GM12878 (cell line): ENCODE measurements at regions not wholly inside any gene's neighbourhood (a gene's known extent, or its start where the extent isn't known, plus 50 kb on each side); places are given as distances from the start of the nearest gene placed in this dataset.
"Not testable (repeated sequence)": the region's sequence is repeated elsewhere in the genome, so short reads cannot be mapped to it uniquely, and the experiment has no call there.

ENCODE experiments used
- ATAC-seq: fragments of 200-7000 bp; cut with Tn5 transposase; 3 replicates; pipeline ENCODE4 v1.9.1; 2020; ENCODE audit warnings: mild to moderate bottlenecking, moderate library complexity
- BruUV-seq: library from RNA; stranded (reverse); fragments of 400-500 nt; replicated peaks from 2 replicates; lab custom pipeline; 2021; lab: Mats Ljungman, UMichigan
- CTCF ChIA-PET: fragments of 300-600 bp; sonication (Branson Sonifier 250); formaldehyde crosslinking; extraction: SDS; loops from one replicate; lab custom pipeline; 2021; ENCODE audit warnings: inconsistent platforms; lab: Yijun Ruan, JAX
- POLR2A ChIA-PET: fragments of 350-600 bp; formaldehyde crosslinking; extraction: SDS; loops from one replicate; lab custom pipeline; 2021; ENCODE audit warnings: inconsistent platforms; lab: Charles Lee
- RAD21 ChIA-PET: fragments of 300-600 bp; sonication (Branson Sonifier 250); formaldehyde crosslinking; loops from one replicate; lab custom pipeline; 2023; ENCODE audit warnings: antibody characterized with exemption; ENCODE audit not compliant: unreplicated experiment; lab: Charles Lee
- SMC1A ChIA-PET: fragments of 300-600 bp; sonication (Branson Sonifier 250); formaldehyde crosslinking; loops from one replicate; lab custom pipeline; 2023; ENCODE audit not compliant: unreplicated experiment, uncharacterized antibody; lab: Charles Lee
- DNase-seq: peaks from one replicate; pipeline ENCODE4 v3.0.0-alpha.2; 2011; ENCODE audit warnings: low read depth, low spot score
- FAIRE-seq: peaks from 3 replicates; lab custom pipeline; 2011; peaks lifted over from hg19 to GRCh38; lab: Jason Lieb, UNC
- H2AFZ ChIP-seq: 2 replicates; pipeline ENCODE4 v1.6.0; 2011; ENCODE audit warnings: low read depth, low read length, control low read depth; ENCODE audit not compliant: control insufficient read depth
- H3K27ac ChIP-seq: 2 replicates; pipeline ENCODE4 v1.5.1; 2011; ENCODE audit warnings: control low read depth; ENCODE audit not compliant: control insufficient read depth, insufficient read depth
- H3K27me3 ChIP-seq, 2 experiments: replicated peaks in 1 of 2; 2 replicates each; pipeline versions ENCODE4 v1.6.0 to v1.6.1; 2011; ENCODE audit warnings: low read length in 1 of 2; ENCODE audit not compliant: control insufficient read depth in 2 of 2, insufficient read depth in 2 of 2
- H3K36me3 ChIP-seq, 2 experiments: 2 replicates each; pipeline ENCODE4 v1.5.1; 2011; ENCODE audit warnings: low read length in 1 of 2; ENCODE audit not compliant: control insufficient read depth in 2 of 2, insufficient read depth in 2 of 2
- H3K4me1 ChIP-seq: 2 replicates; pipeline ENCODE4 v1.6.1; 2011; ENCODE audit warnings: mild to moderate bottlenecking, low read length, moderate library complexity, mixed read lengths; ENCODE audit not compliant: control insufficient read depth, insufficient read depth
- H3K4me2 ChIP-seq: 2 replicates; pipeline ENCODE4 v1.6.0; 2011; ENCODE audit warnings: control low read depth; ENCODE audit not compliant: control insufficient read depth, insufficient read depth
- H3K4me3 ChIP-seq: fragments of 200-600 bp; sonication (generic); 2 replicates; pipeline ENCODE4 v1.5.1; 2016
- H3K79me2 ChIP-seq: 2 replicates; pipeline ENCODE4 v1.6.0; 2011; ENCODE audit warnings: low read length; ENCODE audit not compliant: control insufficient read depth, insufficient read depth
- H3K9ac ChIP-seq: 2 replicates; pipeline ENCODE4 v1.8.0; 2011; ENCODE audit warnings: low read length, control low read depth, mixed read lengths; ENCODE audit not compliant: control insufficient read depth, insufficient read depth
- H3K9me3 ChIP-seq: replicated peaks from 3 replicates; pipeline ENCODE4 v1.5.1; 2011; ENCODE audit warnings: mild to moderate bottlenecking, low read length; ENCODE audit not compliant: control insufficient read depth, insufficient read depth
- H4K20me1 ChIP-seq: 2 replicates; pipeline ENCODE4 v1.6.0; 2011; ENCODE audit not compliant: control insufficient read depth, insufficient read depth
- CHD4 ChIP-seq: fragments of 200-600 bp; sonication (generic); IDR thresholded peaks from 2 replicates; pipeline ENCODE4 v1.6.1; 2016; ENCODE audit warnings: mild to moderate bottlenecking
- ZBTB4 ChIP-seq: fragments of 450-650 bp; formaldehyde crosslinking; IDR thresholded peaks from 2 replicates; pipeline ENCODE4 v1.4.0; 2022; ENCODE audit warnings: mild to moderate bottlenecking, moderate library complexity
- ZSCAN29 ChIP-seq: fragments of 450-650 bp; IDR thresholded peaks from 2 replicates; pipeline ENCODE4 v1.6.1; 2017; ENCODE audit warnings: mild to moderate bottlenecking, moderate library complexity
- WGBS: methylation state at CpG from one replicate; pipeline ENCODE4 v1.1.6; 2016; ENCODE audit warnings: low lambda C conversion rate; ENCODE audit not compliant: insufficient replicate concordance, insufficient coverage; ENCODE audit errors: missing lambda C conversion rate; 5-methylcytosine and 5-hydroxymethylcytosine counted together
- in situ Hi-C: fragments of 300-500 bp; cut with MboI; formaldehyde crosslinking; loops from 9 replicates; pipeline ENCODE4 v1.14.3; 2018; ENCODE audit warnings: mixed read lengths
- intact Hi-C: fragments of 100-400 bp; cut with micrococcal nuclease; formaldehyde crosslinking; loops from one replicate; pipeline ENCODE4 v1.14.2; 2022; ENCODE audit not compliant: unreplicated experiment

- TF ChIP-seq ZBTB4 (CRISPR knock-in tag) (no peak), CHD4 (no peak), ZSCAN29 (no peak)
Measured at GRCh38 chr16:65815707-65816106, 550.8 kb upstream of the CDH5 start (continued).

GRCh38 chr16:65813879-65814278, 552.6 kb upstream of the CDH5 start:
- H2AFZ ChIP-seq, FAIRE-seq, H3K9me3 ChIP-seq, RAD21 ChIA-PET, H3K36me3 ChIP-seq, H3K4me3 ChIP-seq, H3K27me3 ChIP-seq, CTCF ChIA-PET, POLR2A ChIA-PET, SMC1A ChIA-PET, H3K4me1 ChIP-seq, DNase-seq, H3K9ac ChIP-seq, in situ Hi-C loops, H3K27ac ChIP-seq, intact Hi-C loops, H3K79me2 ChIP-seq, ATAC-seq, H4K20me1 ChIP-seq, BruUV-seq, H3K4me2 ChIP-seq: not testable (repeated sequence)
- WGBS = 40% methylated on average over 7 of the region's 7 CpGs
